ENCODE measurements at regions not wholly inside any gene's neighbourhood (a gene's known extent, or its start where the extent isn't known, plus 50 kb on each side); places are given as distances from the start of the nearest gene placed in this dataset.
"Not testable (repeated sequence)": the region's sequence is repeated elsewhere in the genome, so short reads cannot be mapped to it uniquely, and the experiment has no call there.

- no peak for DNase-seq (ENCODE audit: low read depth in 2 of 2, low spot score in 1 of 2)
Measured at GRCh38 chr13:91207261-91207660, 140.2 kb upstream of the MIR17HG start.

DNA sequence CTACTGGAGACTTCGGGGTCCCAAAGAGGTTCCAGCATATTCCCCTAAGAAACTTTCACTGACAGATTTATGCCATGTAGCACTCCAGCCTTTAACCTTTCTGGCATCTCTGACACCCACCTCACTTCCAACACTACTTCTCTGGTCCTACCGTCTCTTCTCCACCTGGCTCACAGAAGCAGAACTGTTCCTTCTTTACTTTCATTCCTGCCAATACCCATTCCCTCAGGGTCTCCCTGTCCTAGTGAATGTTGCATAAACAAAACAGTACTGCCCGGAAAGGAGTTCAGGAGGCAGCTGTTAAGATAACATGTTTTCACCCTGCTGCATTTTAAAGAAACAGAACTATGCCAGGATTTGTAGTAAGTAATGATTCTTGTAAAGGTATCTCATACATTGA is 136.0 kb upstream of the MIR17HG start:
- no peak for DNase-seq (ENCODE audit: low read depth in 2 of 2, low spot score in 1 of 2)

- no peak for DNase-seq (ENCODE audit: low read depth in 2 of 2, low spot score in 1 of 2)
Measured at GRCh38 chr13:91212231-91212630, 135.3 kb upstream of the MIR17HG start.

- no peak for DNase-seq (ENCODE audit: low read depth in 2 of 2, low spot score in 1 of 2)
Measured at GRCh38 chr13:91214031-91214430, 133.5 kb upstream of the MIR17HG start.

GRCh38 chr13:91216928-91217700 is 130.4 kb upstream of the MIR17HG start:
- no peak for DNase-seq (ENCODE audit: low read depth in 2 of 2, low spot score in 1 of 2)

GRCh38 chr13:91219201-91219600 is 128.3 kb upstream of the MIR17HG start:
- DNase-seq (ENCODE audit: low read depth in 2 of 2, low spot score in 1 of 2), result no peak

DNA sequence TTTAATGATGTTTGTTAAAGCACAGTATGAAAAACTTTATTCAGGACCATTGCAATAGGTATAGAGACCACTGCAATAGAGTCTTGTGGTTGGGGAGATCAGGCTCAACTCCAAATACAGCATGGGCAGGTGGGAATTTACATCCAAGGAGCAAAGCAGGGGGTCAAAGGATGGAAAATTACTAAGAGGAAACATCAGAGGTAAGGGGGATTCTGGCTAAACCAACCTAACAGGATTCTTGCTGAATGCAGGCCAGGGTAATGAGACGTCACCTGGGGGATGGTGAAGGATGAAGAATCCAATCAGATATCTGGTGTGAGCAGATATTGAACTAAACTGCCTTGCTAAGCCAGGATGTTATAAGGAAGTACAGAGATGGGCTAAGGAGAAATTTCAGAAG is 126.6 kb upstream of the MIR17HG start:
- no peak for DNase-seq (ENCODE audit: low read depth in 2 of 2, low spot score in 1 of 2)

DNA sequence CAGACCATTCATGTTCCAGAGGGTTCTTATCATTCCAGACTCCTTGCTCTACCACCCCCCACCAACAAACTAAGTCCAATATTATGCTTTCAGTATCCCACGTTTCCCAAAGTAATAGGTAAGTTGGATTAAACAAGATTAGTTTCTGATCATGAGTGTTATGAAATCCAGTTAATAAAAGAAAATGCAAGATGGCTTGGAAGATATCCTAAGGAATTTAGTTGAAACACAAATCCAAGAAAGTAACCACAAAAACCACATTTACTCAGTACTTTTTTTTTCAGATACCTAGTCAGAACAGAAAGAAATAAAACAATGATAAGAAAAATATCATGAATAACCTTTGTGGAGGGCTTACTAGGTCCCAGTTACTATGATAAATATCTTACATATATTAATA is 119.4 kb upstream of the MIR17HG start:
- DNase-seq (ENCODE audit: low read depth in 2 of 2, low spot score in 1 of 2), result no peak

DNA sequence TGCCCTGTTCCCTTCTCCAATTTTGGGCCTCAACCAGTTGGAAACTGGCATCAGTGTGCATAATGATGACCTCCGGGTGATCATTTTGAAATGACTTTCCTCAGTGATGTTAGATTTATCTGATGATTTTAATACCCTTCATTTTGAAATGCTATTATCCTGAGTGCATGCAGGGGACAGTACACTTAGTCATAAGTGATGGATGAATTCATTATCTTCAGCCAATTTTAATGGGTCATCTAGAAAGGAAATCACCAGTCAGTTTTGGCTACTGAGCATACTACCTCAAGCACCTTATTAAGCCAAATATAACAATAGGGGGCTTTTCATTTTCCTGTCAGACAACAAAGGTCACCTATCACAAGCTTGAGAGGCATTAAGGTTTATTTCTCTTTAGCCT is 118.5 kb upstream of the MIR17HG start:
- no peak for DNase-seq (ENCODE audit: low read depth in 2 of 2, low spot score in 1 of 2)

GRCh38 chr13:91232716-91233115 is 114.8 kb upstream of the MIR17HG start:
- no peak for DNase-seq (ENCODE audit: low read depth in 2 of 2, low spot score in 1 of 2)

- no peak for DNase-seq (ENCODE audit: low read depth in 2 of 2, low spot score in 1 of 2)
Measured at GRCh38 chr13:91233291-91233690, 114.2 kb upstream of the MIR17HG start.

DNA sequence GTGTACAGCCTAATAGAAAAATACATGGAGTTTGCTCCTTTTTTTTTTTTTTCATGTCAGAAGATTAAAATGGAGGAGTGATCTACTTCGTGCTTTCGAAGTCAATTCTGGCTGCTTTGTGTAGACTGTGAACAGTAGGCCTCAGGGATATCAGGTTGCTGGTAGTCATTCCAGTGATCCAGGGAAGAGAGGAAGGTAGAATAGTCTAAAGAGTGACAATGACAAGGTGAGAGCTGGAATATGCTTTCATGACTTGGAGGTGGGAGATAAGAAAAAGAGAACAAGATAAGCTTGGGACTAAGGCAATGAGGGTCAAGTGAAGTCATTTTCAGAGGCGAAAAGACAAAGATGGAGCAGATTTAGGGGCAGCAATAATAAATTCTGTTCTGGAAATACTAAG is 111.3 kb upstream of the MIR17HG start:
- no peak for DNase-seq (ENCODE audit: low read depth in 2 of 2, low spot score in 1 of 2)

DNA sequence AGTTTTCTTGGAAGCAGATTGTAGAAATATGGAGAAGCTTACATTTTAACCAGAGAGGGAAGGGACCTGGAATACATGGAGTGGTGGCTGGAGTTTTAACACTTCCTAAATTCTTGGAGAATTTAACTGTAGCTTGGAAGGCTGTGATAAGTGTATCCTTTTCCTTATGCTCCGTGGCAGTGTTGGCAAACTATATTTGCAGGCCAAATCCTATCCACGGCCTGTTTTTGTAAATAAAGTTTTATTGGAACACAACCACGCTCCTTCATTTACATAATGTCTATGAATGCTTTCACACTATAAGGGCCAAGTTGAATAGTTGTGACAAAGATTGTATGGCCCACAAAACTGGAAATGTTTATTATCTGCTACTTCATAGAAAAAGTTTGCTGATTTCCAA is 110.6 kb upstream of the MIR17HG start:
- DNase-seq (ENCODE audit: low read depth in 2 of 2, low spot score in 1 of 2), result no peak

DNA sequence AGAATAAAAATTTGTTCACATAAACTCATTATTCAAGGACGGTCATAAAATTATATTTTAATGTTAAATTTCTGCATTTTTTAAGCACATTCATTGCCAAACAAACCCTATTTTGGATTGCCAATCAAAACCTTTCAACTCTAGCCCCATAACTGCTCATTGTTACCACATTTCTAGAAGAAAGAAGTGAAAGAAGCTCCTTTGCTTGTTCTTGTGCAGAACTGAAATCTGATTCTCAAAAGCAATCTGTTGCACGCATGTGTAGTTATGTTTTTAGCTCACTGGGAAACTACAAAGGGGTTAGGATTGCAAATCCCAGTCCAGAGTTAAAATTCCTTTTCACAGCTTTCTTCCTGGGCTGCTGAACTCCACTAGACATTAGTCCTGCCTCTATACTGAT is 109.5 kb upstream of the MIR17HG start:
- no peak for DNase-seq (ENCODE audit: low read depth in 2 of 2, low spot score in 1 of 2)

GRCh38 chr13:91240341-91240740 is 107.1 kb upstream of the MIR17HG start:
- DNase-seq (ENCODE audit: low read depth in 2 of 2, low spot score in 1 of 2), result no peak

DNA sequence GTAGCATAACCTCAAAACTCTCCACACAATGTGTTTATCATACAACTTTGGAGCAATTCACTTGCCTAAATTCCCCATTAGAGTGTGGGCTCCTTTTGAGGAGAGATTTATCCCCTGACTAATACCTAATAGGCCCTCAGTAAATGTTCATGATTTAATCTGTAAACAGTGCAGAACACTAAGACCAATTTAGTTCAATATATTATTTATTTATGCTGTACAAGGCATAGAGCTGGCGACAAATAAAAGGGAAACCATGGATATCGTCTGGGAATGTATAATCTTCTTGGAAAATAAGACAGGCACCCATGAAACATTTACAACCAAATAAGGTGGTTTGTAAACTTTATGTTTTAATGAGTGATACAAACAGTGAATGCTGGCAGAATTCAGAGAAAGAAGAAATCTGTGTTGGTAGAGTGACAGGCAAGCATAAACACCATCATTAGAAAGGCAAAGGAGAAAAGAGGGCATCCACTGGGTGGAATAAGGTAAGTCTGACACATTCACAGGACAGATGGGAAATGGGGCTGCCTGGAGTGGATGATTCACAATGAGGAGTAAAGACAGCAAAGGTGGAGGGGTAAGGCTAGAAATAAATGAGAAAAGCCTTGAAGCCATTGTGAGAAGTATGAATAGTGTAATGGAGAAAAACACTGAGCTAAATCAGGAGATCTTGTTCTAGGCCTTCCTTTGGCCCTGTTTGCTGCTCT is 106.1 kb upstream of the MIR17HG start:
- DNase-seq (ENCODE audit: low read depth in 2 of 2, low spot score in 1 of 2), result no peak

GRCh38 chr13:91242652-91243051 is 104.8 kb upstream of the MIR17HG start:
- DNase-seq (ENCODE audit: low read depth in 2 of 2, low spot score in 1 of 2), result no peak

- no peak for DNase-seq (ENCODE audit: low read depth in 2 of 2, low spot score in 1 of 2)
Measured at GRCh38 chr13:91245288-91245687, 102.2 kb upstream of the MIR17HG start.

- DNase-seq (ENCODE audit: low read depth in 2 of 2, low spot score in 1 of 2), result no peak
Measured at GRCh38 chr13:91247768-91248167, 99.7 kb upstream of the MIR17HG start.

DNA sequence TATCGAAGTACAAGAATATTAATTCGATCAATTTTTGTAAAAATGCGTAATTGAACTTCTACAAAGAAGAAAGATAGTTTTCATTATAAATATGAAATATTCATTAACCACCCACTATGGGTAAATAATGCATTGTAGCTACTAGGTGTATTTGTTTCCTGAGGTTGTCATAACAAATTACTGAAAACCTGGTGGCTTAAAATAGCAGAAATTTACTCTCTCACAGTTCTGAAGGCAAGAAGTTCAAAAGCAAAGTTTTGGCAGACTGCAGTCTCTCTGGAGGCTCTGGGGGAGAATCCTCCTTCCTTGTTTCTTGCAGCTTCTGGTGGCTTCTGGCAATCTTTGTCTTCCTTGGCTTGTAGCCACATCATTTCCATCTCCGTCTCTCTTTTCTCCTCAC is 99.2 kb upstream of the MIR17HG start:
- DNase-seq (ENCODE audit: low read depth in 2 of 2, low spot score in 1 of 2), result no peak

DNA sequence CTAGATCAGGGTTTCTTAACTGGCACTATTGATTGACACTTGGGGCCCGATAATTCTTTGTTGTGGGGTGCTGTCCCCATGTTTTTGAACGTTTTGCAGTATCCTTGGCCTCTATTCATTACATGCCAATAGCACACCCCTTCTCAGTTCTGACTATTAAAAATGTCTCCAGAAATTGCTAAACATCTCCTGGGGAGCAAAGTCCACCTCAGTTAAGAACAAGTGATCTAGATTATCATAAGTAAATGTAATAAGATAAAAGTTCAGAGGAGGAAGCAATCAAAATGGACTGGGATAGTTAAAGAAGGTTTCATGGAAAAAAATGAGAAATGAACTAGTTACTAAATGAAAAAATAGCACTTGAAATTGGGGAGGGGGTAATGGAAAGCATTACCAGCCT is 98.1 kb upstream of the MIR17HG start:
- no peak for DNase-seq (ENCODE audit: low read depth in 2 of 2, low spot score in 1 of 2)

- DNase-seq (ENCODE audit: low read depth in 2 of 2, low spot score in 1 of 2), result no peak
Measured at GRCh38 chr13:91249861-91250260, 97.6 kb upstream of the MIR17HG start.

DNA sequence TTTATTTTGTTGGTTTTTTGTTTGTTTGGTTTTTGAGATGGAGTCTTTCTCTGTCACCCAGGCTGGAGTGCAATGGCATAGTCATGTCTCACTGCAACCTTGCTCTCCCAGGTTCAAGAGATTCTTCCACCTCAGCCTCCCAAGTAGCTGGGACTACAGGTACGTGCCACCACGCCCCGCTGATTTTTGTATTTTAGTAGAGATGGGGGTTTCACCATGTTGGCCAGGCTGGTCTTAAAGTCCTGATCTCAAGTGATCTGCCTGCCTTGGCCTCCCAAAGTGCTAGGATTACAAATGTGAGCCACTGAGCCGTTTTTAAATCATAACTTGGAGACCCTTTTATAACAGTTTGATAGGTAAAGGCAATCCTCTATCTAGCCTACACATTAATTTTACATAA is 95.9 kb upstream of the MIR17HG start:
- not testable (repeated sequence) for DNase-seq (ENCODE audit: low read depth in 2 of 2, low spot score in 1 of 2)
